ENCODE measurements at regions not wholly inside any gene's neighbourhood (a gene's known extent, or its start where the extent isn't known, plus 50 kb on each side); places are given as distances from the start of the nearest gene placed in this dataset.

- no peak for TF ChIP-seq POLR2A (IDR thresholded peaks at IDR 0.05; ENCODE audit: low read depth)
- no peak for TF ChIP-seq EP300 (IDR thresholded peaks at IDR 0.05)
- TF ChIP-seq POLR2AphosphoS5 (IDR thresholded peaks at IDR 0.05): no peak
These were observed 585.3 kb upstream of the KLF4 start for GRCh38 chr9:108074900-108075299.
